SK-N-SH treated with all-trans-retinoic acid at 6 μM for 48 hours (cell line): ENCODE measurements at regions not wholly inside any gene's neighbourhood (a gene's known extent, or its start where the extent isn't known, plus 50 kb on each side); places are given as distances from the start of the nearest gene placed in this dataset.

Experiments used
- ATAC-seq: fragments of 200-7000 bp; cut with Tn5 transposase; 3 replicates; pipeline ENCODE4 v1.9.1; 2020; ENCODE audit warnings: mild to moderate bottlenecking, moderate library complexity
- ARNTL ChIP-seq: fragments of 450-650 bp; formaldehyde crosslinking; IDR thresholded peaks from 2 replicates; pipeline ENCODE4 v1.5.0; 2020; ENCODE audit warnings: low read depth, mild to moderate bottlenecking, moderate library complexity, borderline replicate concordance
- BACH2 ChIP-seq: fragments of 250-450 bp; sonication (Bioruptor Pico); IDR thresholded peaks from 2 replicates; pipeline ENCODE4 v1.9.0; 2021; ENCODE audit warnings: mild to moderate bottlenecking, borderline replicate concordance
- CREB5 ChIP-seq: fragments of 250-450 bp; sonication (Bioruptor Pico); IDR thresholded peaks from 2 replicates; pipeline ENCODE4 v1.5.1; 2020; ENCODE audit warnings: low read depth, mild to moderate bottlenecking, moderate library complexity
- CSDC2 ChIP-seq: fragments of 250-450 bp; sonication (Bioruptor Pico); IDR thresholded peaks from 2 replicates; pipeline ENCODE4 v1.5.0; 2020; ENCODE audit warnings: mild to moderate bottlenecking, moderate library complexity
- CSRNP3 ChIP-seq: fragments of 250-450 bp; sonication (Bioruptor Pico); IDR thresholded peaks from 2 replicates; pipeline ENCODE4 v1.5.1; 2021; ENCODE audit warnings: mild to moderate bottlenecking, moderate library complexity
- GLIS3 ChIP-seq: fragments of 250-450 bp; sonication (Bioruptor Pico); IDR thresholded peaks from 2 replicates; pipeline ENCODE4 v1.5.0; 2020; ENCODE audit warnings: mild to moderate bottlenecking, moderate library complexity
- ISL1 ChIP-seq: fragments of 250-450 bp; sonication (Bioruptor Pico); IDR thresholded peaks from 2 replicates; pipeline ENCODE4 v2.1.2; 2022; ENCODE audit warnings: mild to moderate bottlenecking, moderate library complexity
- PATZ1 ChIP-seq: fragments of 250-450 bp; sonication (Bioruptor Pico); IDR thresholded peaks from 2 replicates; pipeline ENCODE4 v1.8.0; 2020; ENCODE audit warnings: mild to moderate bottlenecking, moderate library complexity, borderline replicate concordance
- PPARA ChIP-seq: fragments of 250-450 bp; sonication (Bioruptor Pico); IDR thresholded peaks from 2 replicates; pipeline ENCODE4 v1.5.0; 2020; ENCODE audit warnings: mild to moderate bottlenecking, borderline replicate concordance
- RARB ChIP-seq: fragments of 250-450 bp; sonication (Bioruptor Pico); IDR thresholded peaks from 2 replicates; pipeline ENCODE4 v1.8.0; 2021; ENCODE audit warnings: mild to moderate bottlenecking, moderate library complexity
- SNAI2 ChIP-seq: fragments of 250-450 bp; sonication (Bioruptor Pico); IDR thresholded peaks from 2 replicates; pipeline ENCODE4 v1.5.0; 2020; ENCODE audit warnings: mild to moderate bottlenecking, moderate library complexity
- TOX ChIP-seq: fragments of 250-450 bp; sonication (Bioruptor Pico); IDR thresholded peaks from 2 replicates; pipeline ENCODE4 v1.8.0; 2021; ENCODE audit warnings: mild to moderate bottlenecking, moderate library complexity, borderline replicate concordance
- TSHZ2 ChIP-seq: fragments of 250-450 bp; sonication (Bioruptor Pico); IDR thresholded peaks from 2 replicates; pipeline ENCODE4 v1.5.0; 2020; ENCODE audit warnings: mild to moderate bottlenecking, moderate library complexity
- ZC3H10 ChIP-seq: fragments of 250-450 bp; sonication (Bioruptor Pico); IDR thresholded peaks from 2 replicates; pipeline ENCODE4 v1.5.1; 2021; ENCODE audit warnings: mild to moderate bottlenecking, moderate library complexity
- ZFP3 ChIP-seq: fragments of 250-450 bp; sonication (Bioruptor Pico); IDR thresholded peaks from 2 replicates; pipeline ENCODE4 v1.5.0; 2020; ENCODE audit warnings: mild to moderate bottlenecking, moderate library complexity
- ZFP30 ChIP-seq: fragments of 450-650 bp; formaldehyde crosslinking; IDR thresholded peaks from 2 replicates; pipeline ENCODE4 v1.5.0; 2022; ENCODE audit warnings: mild to moderate bottlenecking, moderate library complexity
- ZNF565 ChIP-seq: fragments of 450-650 bp; formaldehyde crosslinking; conservative IDR thresholded peaks from 2 replicates; pipeline ENCODE4 v1.5.0; 2020; ENCODE audit warnings: low read depth, mild to moderate bottlenecking, moderate library complexity
- ZNF70 ChIP-seq: fragments of 450-650 bp; formaldehyde crosslinking; IDR thresholded peaks from 2 replicates; pipeline ENCODE4 v1.5.0; 2020; ENCODE audit warnings: mild to moderate bottlenecking, moderate library complexity

GRCh38 chr12:43099691-43100163, 452.3 kb downstream of the ADAMTS20 start:
- TF ChIP-seq ZNF565 (CRISPR knock-in tag) (no peak), CSDC2 (CRISPR knock-in tag) (no peak), PATZ1 (CRISPR knock-in tag) (no peak), ZFP30 (CRISPR knock-in tag) (no peak), BACH2 (CRISPR knock-in tag) (no peak), ZC3H10 (CRISPR knock-in tag) (no peak), CSRNP3 (CRISPR knock-in tag) (no peak), ZNF70 (no peak), TOX (CRISPR knock-in tag) (no peak), ISL1 (CRISPR knock-in tag) (no peak), ZFP3 (CRISPR knock-in tag) (no peak), CREB5 (no peak), RARB (CRISPR knock-in tag) (no peak)
- ATAC-seq = no peak

- no peak for ATAC-seq
- TF ChIP-seq CREB5 = no peak
- no peak for TF ChIP-seq ZFP3 (CRISPR knock-in tag)
- TF ChIP-seq TSHZ2 (CRISPR knock-in tag) = no peak
- no peak for TF ChIP-seq ZFP30 (CRISPR knock-in tag)
- TF ChIP-seq GLIS3 (CRISPR knock-in tag) = no peak
- TF ChIP-seq SNAI2 (CRISPR knock-in tag) = no peak
- no peak for TF ChIP-seq TOX (CRISPR knock-in tag)
- no peak for TF ChIP-seq ISL1 (CRISPR knock-in tag)
These were observed 453.0 kb downstream of the ADAMTS20 start for GRCh38 chr12:43098766-43099550.

- no peak for TF ChIP-seq PPARA (CRISPR knock-in tag)
- no peak for TF ChIP-seq CSRNP3 (CRISPR knock-in tag)
- no peak for TF ChIP-seq CREB5
- no peak for TF ChIP-seq GLIS3 (CRISPR knock-in tag)
- TF ChIP-seq ARNTL = no peak
- TF ChIP-seq PATZ1 (CRISPR knock-in tag) = no peak
- no peak for TF ChIP-seq ISL1 (CRISPR knock-in tag)
- no peak for TF ChIP-seq ZFP3 (CRISPR knock-in tag)
- TF ChIP-seq, all 23 proteins: peak for 0
- ATAC-seq = no peak
These were observed 453.9 kb downstream of the ADAMTS20 start for GRCh38 chr12:43098071-43098470.
